HuH-7 (cell line): ENCODE measurements at regions not wholly inside any gene's neighbourhood (a gene's known extent, or its start where the extent isn't known, plus 50 kb on each side); places are given as distances from the start of the nearest gene placed in this dataset.

Experiments used
- DNase-seq: peaks from one replicate; pipeline ENCODE4 v3.0.0; 2011; ENCODE audit warnings: low spot score

DNA sequence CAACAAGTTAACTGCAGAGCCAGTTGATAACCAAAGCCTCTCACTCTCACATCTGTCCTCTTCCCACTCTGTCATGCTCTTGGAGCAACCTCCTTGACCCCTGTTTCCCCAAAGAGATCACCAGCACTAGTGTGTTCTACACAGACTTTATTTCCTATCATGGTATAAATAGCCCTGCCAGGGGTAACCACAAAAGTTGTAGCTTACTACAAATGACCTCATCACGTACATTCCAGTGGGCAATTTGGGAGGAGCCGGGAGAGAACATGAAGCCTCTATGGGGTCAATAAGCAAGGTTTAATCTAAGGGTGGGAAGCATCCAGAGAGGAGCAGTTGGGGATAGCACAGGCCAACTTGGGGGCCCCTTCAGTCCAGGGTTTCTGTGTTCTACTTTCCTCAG, 186.5 kb downstream of the KCNA5 start:
- no peak for DNase-seq

DNA sequence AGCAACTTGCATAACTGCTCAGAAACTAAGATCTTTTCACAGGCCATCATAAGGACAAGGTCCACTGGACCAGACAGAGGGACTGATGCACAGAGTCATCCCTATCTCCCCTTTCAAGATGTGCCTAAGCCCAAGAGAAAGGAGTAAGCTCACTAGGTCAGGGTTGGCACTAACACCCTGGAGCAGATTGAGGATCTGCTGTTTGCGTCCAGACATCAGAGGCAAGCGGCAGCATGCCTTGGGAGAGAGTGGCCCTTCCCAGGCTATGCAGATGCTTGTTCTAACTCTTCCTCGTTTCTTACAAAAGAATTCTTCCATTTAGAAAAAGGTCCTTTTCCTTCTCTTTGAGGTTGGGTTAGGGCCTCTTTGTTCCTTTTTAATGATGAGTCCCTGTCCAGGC, 187.2 kb downstream of the KCNA5 start:
- DNase-seq, result no peak

- DNase-seq, result no peak
Observed at GRCh38 chr12:5232291-5232690, 188.6 kb downstream of the KCNA5 start.

DNA sequence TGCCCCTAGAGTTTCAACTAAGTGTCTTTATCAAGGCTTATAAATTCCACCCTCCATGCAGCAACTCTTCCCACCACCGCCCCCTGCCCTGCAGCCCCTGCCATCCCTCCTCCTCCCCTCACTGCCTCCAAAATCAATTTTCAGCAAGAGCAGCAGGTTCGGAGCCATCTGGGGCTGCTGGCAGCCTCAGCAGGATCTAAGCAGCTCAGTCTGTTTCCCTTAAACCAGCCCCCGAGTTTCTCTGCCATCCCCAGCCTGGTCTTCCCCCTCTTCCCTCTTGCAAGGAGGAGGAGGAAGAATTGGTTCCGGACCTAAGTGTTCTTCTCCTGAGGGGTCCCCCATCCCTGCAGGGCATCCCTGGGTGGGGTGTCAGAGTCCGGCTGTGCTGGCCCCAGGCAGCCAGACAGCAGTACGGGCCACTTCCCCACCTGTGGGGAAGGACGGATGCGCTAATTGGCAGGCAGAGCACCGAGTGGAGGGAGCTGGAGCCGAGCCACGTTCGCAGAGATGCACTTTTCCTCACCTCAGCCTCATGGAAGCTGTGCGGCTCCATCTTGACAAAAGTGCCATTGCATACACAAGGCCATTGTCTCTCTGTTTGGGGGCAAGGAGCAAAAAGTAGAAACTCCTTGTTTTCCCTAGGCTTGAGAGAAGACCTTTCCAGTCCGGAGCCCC, 189.3 kb downstream of the KCNA5 start:
- DNase-seq, result no peak

DNA sequence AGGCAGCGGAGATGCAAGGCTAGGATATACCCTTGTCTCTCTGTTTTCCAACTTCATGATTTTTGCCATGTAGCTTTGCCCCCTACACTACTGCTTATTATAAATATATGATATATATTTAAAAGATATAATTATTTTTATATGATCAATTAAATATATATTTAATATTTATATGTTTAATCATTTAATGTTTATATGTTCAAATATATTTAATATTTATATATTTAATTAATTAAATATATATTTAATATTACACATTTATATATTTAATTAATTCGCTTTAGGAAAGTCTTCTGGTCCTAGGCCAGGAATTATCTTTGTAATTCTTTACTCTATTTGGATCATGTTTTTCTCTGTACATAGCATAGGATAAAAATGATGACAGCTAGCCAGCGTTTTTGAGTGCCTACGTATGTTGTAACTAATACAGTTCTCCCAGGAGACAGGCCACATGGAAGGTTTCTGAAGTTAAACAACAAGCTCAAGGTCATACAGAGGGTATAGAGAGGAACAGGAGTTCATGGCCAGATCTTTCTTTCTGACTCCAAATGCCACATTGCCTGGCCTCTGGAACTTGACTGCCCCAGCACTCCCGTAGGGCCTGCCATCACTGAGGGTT, 192.5 kb downstream of the KCNA5 start:
- no peak for DNase-seq

DNA sequence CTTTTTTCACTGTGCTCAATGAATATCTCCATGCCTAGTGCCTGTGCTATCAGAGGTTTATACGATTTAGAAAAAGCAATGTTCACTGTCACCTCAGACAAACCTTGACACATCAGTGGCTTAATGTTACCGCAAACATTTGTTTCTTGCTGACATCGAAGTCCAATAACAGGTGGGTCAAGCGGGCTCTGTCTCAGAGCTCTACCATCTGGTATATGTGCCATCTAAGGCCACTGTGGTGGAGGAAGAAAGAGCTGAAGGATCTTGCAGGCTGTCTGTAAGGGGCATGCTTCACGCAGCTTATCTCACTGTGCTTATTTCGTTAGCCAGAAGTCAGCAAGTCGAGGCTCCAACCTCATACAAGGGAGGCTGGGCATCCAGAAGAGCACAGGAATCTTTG, 189.5 kb upstream of the NTF3 start:
- DNase-seq, result no peak

DNA sequence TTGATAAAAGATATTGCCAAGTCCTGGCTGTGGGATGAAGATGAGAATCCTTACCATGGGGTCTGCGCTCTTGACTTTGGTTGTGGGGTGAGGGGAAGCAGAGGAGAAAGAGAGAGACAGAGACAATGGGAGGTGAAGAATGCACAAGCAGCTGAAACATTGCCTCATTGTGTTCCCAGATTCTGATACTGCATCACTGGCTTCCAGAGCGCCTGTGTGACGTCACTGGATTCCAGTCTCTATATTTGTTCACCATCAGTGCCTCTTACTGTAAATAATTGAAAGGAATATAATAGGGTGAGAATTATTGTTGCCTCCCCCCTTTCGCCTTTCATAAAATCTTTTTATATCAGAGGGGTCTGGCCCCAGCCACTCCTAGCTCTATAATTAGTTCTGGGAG, 188.9 kb upstream of the NTF3 start:
- no peak for DNase-seq

DNA sequence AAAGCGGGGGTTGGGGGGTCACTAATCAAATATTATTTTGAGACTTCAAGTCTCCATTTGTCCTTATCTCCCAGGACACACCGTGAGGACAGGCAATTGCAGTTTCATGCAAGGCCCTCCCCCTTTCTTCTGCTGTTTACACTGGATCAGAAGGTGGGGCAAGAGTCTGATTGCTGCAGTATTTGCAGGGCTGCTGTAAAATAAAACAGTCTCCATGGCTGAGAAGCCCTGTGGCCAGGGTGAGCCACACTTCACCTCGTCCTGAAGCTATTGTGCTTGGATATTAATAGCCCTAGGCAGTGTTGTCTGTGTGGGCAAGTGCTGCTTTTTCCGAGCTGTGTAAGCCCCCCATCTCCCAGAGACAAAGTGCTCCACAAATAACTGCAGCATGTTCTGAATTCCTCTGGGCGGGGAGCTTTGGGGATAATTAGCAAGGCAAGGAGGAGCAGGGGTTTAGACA, 187.4 kb upstream of the NTF3 start:
- DNase-seq, result peak; percentile 72

DNA sequence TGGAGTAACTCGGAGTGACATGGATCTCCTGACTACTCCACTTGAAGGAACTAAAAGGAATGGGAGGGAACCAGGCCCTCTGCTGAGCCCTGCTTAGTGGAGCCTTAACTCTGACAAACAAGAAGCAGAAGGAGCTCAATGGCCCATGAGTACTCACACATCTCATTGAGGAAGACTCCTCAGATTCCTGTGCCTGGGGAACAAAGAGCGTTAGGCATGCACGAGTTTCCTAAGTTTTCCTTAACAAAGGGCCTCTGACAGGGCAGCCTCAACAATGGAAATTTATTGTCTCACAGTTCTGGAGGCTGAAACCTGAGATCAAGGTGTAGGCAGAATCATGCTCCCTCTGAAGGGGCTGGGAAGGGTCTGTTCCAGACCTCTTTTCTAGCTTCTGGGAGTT, 185.7 kb upstream of the NTF3 start:
- no peak for DNase-seq

DNA sequence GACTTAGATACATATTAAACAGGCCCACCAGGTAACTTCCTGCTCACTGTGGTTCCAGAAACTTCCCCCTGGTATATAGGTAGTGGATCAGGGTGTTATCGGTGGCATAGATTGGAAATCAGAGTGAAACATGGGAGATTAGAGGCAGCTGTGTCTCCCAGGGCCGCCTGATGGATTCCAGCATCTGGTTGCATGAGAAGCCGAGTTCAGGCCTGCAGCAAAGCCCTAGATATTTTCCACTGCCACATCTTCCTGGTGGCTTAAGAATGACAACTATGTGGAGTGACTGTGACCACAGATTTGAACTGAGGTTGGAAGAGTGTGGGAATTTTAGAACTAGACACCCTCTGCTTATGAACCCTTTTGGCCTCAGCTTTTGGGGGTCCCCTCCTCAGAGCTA, 184.8 kb upstream of the NTF3 start:
- no peak for DNase-seq

DNA sequence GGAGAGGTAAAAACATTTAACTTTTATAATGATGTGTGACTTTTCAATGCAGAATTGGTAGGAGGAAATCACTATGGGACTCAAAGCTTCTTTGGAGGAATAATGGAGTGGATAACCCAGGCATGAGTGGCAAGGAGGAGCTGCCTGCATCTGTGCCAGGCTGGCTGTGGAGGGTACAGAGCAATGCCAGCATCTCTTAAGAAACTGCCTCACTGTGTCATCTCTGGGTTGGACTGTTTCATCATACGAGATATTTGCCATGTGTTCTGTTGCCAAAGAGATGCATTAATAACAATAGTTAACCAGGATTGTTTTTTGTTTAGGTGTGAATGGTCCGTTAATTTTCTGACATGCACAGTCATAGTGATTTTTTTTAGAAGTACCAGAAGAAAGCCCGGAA, 183.7 kb upstream of the NTF3 start:
- DNase-seq, result no peak

- DNase-seq, result no peak
Observed at GRCh38 chr12:5248999-5249526, 182.8 kb upstream of the NTF3 start.

GRCh38 chr12:5251092-5251491, 180.8 kb upstream of the NTF3 start:
- DNase-seq, result no peak

DNA sequence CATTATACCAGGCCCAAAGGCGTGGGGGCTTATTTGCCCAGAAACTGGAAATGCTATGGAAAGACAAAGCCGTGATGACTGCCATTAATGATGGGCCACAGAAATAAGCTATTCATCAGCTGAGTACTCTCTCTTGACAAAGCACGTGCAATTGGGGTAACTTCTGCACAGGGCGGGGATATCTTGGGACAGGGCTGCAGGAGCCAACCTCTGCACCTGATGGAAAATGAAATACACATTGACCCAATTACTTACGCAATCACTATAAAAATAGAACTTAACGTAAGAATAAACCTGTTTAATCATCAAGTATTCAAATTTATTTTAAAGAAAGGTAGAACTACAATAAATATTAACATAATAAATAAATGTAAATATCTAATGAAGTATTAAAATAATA, 180.1 kb upstream of the NTF3 start:
- DNase-seq, result no peak

GRCh38 chr12:5254703-5255102, 177.2 kb upstream of the NTF3 start:
- no peak for DNase-seq

DNA sequence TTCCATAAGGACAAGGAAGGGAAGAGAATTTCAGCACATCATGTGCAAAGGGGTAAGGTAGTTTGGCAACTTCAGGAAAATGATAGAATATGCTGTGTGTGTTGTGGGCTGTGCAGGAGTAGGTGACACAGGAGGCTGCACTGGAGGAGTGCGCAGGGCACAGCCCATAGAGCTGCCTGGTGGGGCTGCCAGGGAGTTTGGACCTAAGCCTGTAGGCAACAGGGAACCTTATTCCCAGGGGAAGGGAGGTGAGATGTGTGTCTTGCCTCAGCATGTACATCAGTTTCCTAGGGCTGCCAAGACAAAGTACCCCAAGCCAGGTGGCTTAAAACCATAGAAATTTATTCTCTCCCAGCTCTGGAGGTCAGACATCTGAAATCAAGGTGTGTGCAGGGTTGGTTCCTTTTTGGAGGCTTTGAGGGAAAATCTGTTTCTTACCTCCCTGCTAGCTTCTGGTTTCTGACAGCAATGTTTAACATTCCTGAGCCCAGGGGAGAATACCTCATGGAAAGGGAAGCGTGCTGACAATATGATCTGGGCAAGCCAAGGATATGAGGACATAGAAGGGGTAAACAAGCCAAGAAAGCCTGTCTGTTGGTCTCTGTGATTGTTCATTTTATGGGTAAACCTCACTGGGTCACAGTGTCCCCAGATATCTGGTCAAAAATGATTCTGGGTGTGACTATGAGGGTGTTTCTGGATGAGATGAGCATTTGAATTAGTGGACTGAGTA, 174.0 kb upstream of the NTF3 start:
- no peak for DNase-seq

GRCh38 chr12:5258498-5258897, 173.4 kb upstream of the NTF3 start:
- no peak for DNase-seq

GRCh38 chr12:5258926-5259325, 173.0 kb upstream of the NTF3 start:
- DNase-seq, result no peak

DNA sequence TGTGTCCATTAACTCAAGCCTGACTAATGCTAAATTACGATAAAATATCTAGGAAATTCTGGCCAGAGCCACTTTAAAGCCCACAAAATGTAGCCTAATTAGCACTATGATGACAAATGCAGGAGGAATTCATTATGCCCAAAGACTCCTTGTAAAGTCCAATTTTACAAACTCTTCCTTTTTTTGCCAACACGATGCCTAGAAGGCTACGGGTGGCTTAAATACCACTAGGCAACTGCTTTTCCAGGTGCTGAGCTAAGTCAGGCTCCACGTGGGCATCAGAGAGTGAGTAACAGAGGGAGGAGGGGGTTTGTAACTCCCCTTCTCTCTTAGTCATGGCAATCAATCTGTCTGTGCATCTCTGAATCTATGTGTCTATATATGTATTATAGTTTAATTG, 172.4 kb upstream of the NTF3 start:
- DNase-seq, result no peak

DNA sequence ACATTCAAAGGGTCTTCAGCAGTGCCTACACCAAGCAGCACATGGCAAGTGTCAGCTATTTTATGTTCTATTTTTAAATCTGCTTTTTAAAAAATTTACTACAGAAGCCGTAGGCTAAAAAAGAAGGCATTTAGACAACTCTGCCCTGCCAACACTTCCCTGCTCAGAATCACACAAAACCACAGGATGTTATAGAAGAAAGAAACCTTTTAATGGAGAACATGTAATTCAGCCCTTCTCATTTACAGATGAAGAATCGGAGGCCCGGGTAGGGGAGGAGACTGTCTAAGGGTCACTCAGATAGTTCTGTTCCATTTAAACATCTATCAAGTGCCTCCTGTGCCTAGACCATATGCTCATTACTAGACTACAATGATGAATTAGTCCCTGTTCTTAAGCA, 171.8 kb upstream of the NTF3 start:
- DNase-seq, result no peak

DNA sequence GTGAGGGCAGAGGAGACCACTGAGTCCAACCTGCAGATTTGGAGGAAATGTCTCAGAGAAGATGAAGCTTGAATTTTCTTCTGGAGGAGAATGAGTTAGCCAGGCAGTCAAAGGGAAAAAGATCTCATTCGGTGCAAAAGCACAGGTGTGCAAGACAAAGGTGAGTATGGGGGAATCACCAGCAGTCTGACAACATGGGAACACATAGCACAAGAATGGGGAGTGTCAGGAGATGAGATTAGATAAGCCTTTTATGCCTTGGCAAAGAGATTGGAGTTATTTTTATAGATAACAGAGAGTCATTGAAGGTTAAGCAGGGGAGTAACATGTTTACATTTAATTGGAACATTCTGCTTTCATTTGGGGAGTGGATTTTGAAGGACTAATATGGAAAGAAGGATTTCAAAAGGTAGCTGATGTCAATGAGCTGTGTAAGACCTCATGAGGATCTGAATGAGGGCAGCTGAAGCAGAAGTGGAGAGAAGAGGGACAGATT, 171.3 kb upstream of the NTF3 start:
- DNase-seq, result no peak

DNA sequence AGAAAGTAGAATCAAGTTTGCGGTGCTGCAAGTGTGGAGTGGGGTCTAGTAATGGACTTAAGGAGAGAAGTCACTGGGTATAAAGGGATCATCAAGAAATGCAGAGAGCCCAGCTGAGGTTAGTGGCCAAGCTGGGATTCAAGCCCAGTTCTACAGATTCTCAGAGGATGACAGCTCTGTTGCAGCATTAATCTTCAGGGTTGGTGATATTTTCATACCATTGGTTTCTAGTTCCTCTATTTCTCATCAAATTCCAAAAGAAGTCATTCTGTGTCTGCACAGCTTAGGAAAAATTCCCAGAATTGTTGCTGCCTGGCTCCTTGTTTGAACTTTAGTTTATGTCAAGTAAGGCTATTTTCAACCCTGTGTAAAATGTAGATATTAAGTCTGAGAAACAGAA, 169.5 kb upstream of the NTF3 start:
- DNase-seq, result no peak

DNA sequence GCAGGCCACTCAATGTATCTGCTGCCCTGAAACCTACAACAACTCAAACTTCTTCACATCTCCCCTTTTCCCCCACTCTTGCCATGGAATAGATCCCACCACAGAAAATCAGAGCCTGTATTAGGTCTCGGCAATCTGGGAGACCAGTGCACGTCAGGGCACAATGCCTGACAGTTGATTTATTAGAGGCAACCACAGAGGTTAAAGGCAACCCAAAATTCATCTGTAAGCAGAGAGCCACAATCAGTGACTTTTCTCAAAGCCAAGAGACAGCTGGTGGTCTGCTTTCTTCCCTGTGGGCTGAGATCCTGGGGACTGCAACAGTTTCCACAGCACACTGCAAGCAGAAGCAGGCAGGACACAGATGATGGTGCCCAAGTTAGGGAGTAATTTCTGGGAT, 169.0 kb upstream of the NTF3 start:
- DNase-seq, result no peak
